Right lobe of liver (tissue), 6 donors: ENCODE measurements at regions not wholly inside any gene's neighbourhood (a gene's known extent, or its start where the extent isn't known, plus 50 kb on each side); places are given as distances from the start of the nearest gene placed in this dataset.

Experiments used
- ATAC-seq, 4 donors: fragments of 200-7000 bp; cut with Tn5 transposase; one replicate each; pipeline ENCODE4 v1.9.1; 2020; ENCODE audit warnings: mild to moderate bottlenecking in 4 of 4, moderate library complexity in 4 of 4
- DNase-seq, 3 donors: peaks; one replicate each; pipeline ENCODE4 v3.0.0-alpha.2; 2020
- H3K27ac ChIP-seq, 3 donors: fragments of 200-600 bp; one replicate each; pipeline ENCODE4 v1.8.0; 2022
- H3K27me3 ChIP-seq, 2 donors: fragments of 200-600 bp; one replicate each; pipeline ENCODE4 v1.8.0; 2022
- H3K36me3 ChIP-seq, 4 donors: fragments of 200-600 bp; sonication (generic) in 1 of 4; one replicate each; pipeline versions ENCODE4 v1.5.1 to v1.8.0; 2017 to 2022; ENCODE audit warnings: control low read depth in 1 of 4
- H3K4me1 ChIP-seq, 4 donors: fragments of 200-600 bp; sonication (generic) in 1 of 4; one replicate each; pipeline versions ENCODE4 v1.5.1 to v1.8.0; 2017 to 2022; ENCODE audit warnings: control low read depth in 1 of 4
- H3K4me3 ChIP-seq, 3 donors: fragments of 200-600 bp; one replicate each; pipeline ENCODE4 v1.8.0; 2022
- H3K9me3 ChIP-seq, 4 donors: fragments of 200-600 bp; sonication (generic) in 1 of 4; one replicate each; pipeline versions ENCODE4 v1.5.1 to v1.8.0; 2017 to 2022; ENCODE audit warnings: control low read depth in 1 of 4
- CTCF ChIP-seq, 4 donors: fragments of 200-600 bp in 3 of 4; fragments of 450-650 bp in 1 of 4; IDR thresholded peaks; one replicate each; pipeline versions ENCODE4 v1.5.1 to v1.8.0; 2016 to 2022; ENCODE audit warnings: antibody characterized with exemption in 4 of 4, mild to moderate bottlenecking in 2 of 4
- POLR2A ChIP-seq: fragments of 450-650 bp; IDR thresholded peaks from one replicate; pipeline ENCODE4 v1.6.1; 2017; ENCODE audit warnings: antibody characterized with exemption, mild to moderate bottlenecking
- WGBS: methylation state at CpG from one replicate; pipeline ENCODE4 v1.1.6; 2018; ENCODE audit warnings: low coverage, low lambda C conversion rate; ENCODE audit not compliant: insufficient coverage; ENCODE audit errors: missing lambda C conversion rate; 5-methylcytosine and 5-hydroxymethylcytosine counted together
- intact Hi-C, 2 donors: fragments of 100-400 bp; cut with DNase I; formaldehyde crosslinking; loops; one replicate each; pipeline versions ENCODE4 v1.11.2 to v1.14.1; 2022
- donor health status: DM: no; HTN: yes; CAD: no.
- donor health status: DM: no; HTN: no; CAD: no.
- donor health status: DM: no; HTN: no; CAD: no.
- donor health status: DM: no; HTN: yes; CAD: no.
- donor health status: DM: no; HTN: yes; CAD: no.

GRCh38 chr4:67104145-67104544, 441.2 kb downstream of the CENPC start:
- H3K36me3 ChIP-seq = no peaks in the 10 kb centered on the region
- no peak overlapping the region for H3K27ac ChIP-seq
- H3K27me3 ChIP-seq = no peaks in the 10 kb centered on the region
- DNase-seq (no peak), ATAC-seq (no peak)
- no peak overlapping the region for H3K4me3 ChIP-seq
- intact Hi-C loops = no loop called here
- peaks cover 0 to 6% (median 0%) of the 10 kb centered on the region in 4 donors for H3K4me1 ChIP-seq
- no peaks in the 10 kb centered on the region for H3K9me3 ChIP-seq
- TF ChIP-seq POLR2A = no peak
- TF ChIP-seq CTCF (IDR thresholded peaks at IDR 0.05) = no peak
- WGBS = 38% methylated on average over 3 of the region's 3 CpGs

GRCh38 chr4:67103001-67103747, 442.1 kb downstream of the CENPC start:
- Histone ChIP-seq H3K27ac (no peak overlapping the region), H3K4me1 (peaks cover 0 to 6% (median 0%) of the 10 kb centered on the region in 4 donors), H3K36me3 (no peaks in the 10 kb centered on the region), H3K4me3 (no peak overlapping the region), H3K27me3 (no peaks in the 10 kb centered on the region), H3K9me3 (no peaks in the 10 kb centered on the region)
- no peak for DNase-seq
- TF ChIP-seq CTCF (IDR thresholded peaks at IDR 0.05) = no peak
- TF ChIP-seq POLR2A = no peak
- 50% methylated on average over 6 of the region's 6 CpGs for WGBS
- no peak for ATAC-seq
- intact Hi-C loops = no loop called here

- H3K4me3 ChIP-seq = no peak overlapping the region
- intact Hi-C loops = no loop called here
- H3K4me1 ChIP-seq = no peaks in the 10 kb centered on the region
- H3K9me3 ChIP-seq = no peaks in the 10 kb centered on the region
- H3K36me3 ChIP-seq = no peaks in the 10 kb centered on the region
- no peak for DNase-seq
- no peak for TF ChIP-seq CTCF (IDR thresholded peaks at IDR 0.05)
- no peak for TF ChIP-seq POLR2A
- H3K27me3 ChIP-seq = no peaks in the 10 kb centered on the region
- ATAC-seq = no peak
- H3K27ac ChIP-seq = no peak overlapping the region
Observed at GRCh38 chr4:67101612-67102011, 443.7 kb downstream of the CENPC start.

- TF ChIP-seq POLR2A = no peak
- no peak for TF ChIP-seq CTCF (IDR thresholded peaks at IDR 0.05)
- intact Hi-C loops = no loop called here
- Histone ChIP-seq H3K27ac (no peak overlapping the region), H3K27me3 (no peaks in the 10 kb centered on the region), H3K4me1 (no peaks in the 10 kb centered on the region), H3K9me3 (no peaks in the 10 kb centered on the region), H3K36me3 (no peaks in the 10 kb centered on the region), H3K4me3 (no peak overlapping the region)
- WGBS = 20% methylated on average over 4 of the region's 4 CpGs
- DNase-seq = no peak
- ATAC-seq = no peak
Observed at GRCh38 chr4:67092351-67092750, 453.0 kb downstream of the CENPC start.

GRCh38 chr4:67091673-67092072, 453.6 kb downstream of the CENPC start:
- no peak overlapping the region for H3K27ac ChIP-seq
- no peak for ATAC-seq
- H3K4me1 ChIP-seq = no peaks in the 10 kb centered on the region
- TF ChIP-seq CTCF (IDR thresholded peaks at IDR 0.05) (no peak), POLR2A (no peak)
- no peak overlapping the region for H3K4me3 ChIP-seq
- no peak for DNase-seq
- H3K36me3 ChIP-seq = no peaks in the 10 kb centered on the region
- intact Hi-C loops = no loop called here
- H3K9me3 ChIP-seq = no peaks in the 10 kb centered on the region
- no peaks in the 10 kb centered on the region for H3K27me3 ChIP-seq
